GM10266 (cell line): ENCODE measurements at regions not wholly inside any gene's neighbourhood (a gene's known extent, or its start where the extent isn't known, plus 50 kb on each side); places are given as distances from the start of the nearest gene placed in this dataset.

Experiments used
- DNase-seq: peaks from one replicate; pipeline ENCODE4 v3.0.0; 2012; ENCODE audit errors: extremely low spot score
- CTCF ChIP-seq: IDR thresholded peaks from 2 replicates; pipeline ENCODE4 v1.5.1; 2012; ENCODE audit warnings: mild to moderate bottlenecking, low read depth; ENCODE audit not compliant: control insufficient read depth, insufficient read depth; ENCODE audit errors: missing control alignments

GRCh38 chr5:7330256-7330655, 65.7 kb upstream of the ADCY2 start:
- DNase-seq, result no peak
- TF ChIP-seq CTCF, result no peak

- TF ChIP-seq CTCF, result no peak
- no peak for DNase-seq
These were observed 64.8 kb upstream of the ADCY2 start for GRCh38 chr5:7331131-7331530.
